ENCODE measurements at regions not wholly inside any gene's neighbourhood (a gene's known extent, or its start where the extent isn't known, plus 50 kb on each side); places are given as distances from the start of the nearest gene placed in this dataset.

- H3K4me3 ChIP-seq (ENCODE audit: low read depth, low read length), result no peak overlapping the region
- TF ChIP-seq CTCF (IDR thresholded peaks at IDR 0.05; ENCODE audit: low read depth, low read length, missing control alignments), result no peak
- DNase-seq (ENCODE audit: low read depth), result no peak
These were observed 660.3 kb upstream of the WWC1 start for GRCh38 chr5:167631191-167631590.

DNA sequence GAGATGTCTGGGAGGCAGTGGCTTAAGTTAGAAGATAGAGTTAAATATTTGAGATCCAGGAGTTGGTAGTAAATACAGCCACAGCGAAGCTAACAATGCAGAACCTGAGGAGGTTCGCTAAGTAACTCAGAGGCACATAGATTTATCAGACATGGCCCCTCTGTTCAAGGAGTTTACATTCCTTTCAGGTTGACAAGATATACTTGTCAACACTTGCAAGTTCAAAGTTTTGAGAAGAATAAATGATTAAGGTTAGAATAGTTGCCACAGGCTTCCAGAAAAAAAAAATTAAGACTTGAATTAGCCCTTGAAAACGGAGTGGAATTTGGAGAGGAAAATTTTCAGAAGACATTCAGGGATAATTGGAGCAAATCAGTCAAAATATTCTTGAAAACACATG, 658.3 kb upstream of the WWC1 start:
- TF ChIP-seq CTCF (IDR thresholded peaks at IDR 0.05; ENCODE audit: low read depth, low read length, missing control alignments), result no peak
- H3K4me3 ChIP-seq (ENCODE audit: low read depth, low read length), result no peak overlapping the region
- no peak for DNase-seq (ENCODE audit: low read depth)

GRCh38 chr5:167633931-167634341, 657.5 kb upstream of the WWC1 start:
- DNase-seq (ENCODE audit: low read depth), result no peak
- no peak overlapping the region for H3K4me3 ChIP-seq (ENCODE audit: low read depth, low read length)
- no peak for TF ChIP-seq CTCF (IDR thresholded peaks at IDR 0.05; ENCODE audit: low read depth, low read length, missing control alignments)

GRCh38 chr5:167634432-167634831, 657.0 kb upstream of the WWC1 start:
- DNase-seq (ENCODE audit: low read depth), result no peak
- no peak for TF ChIP-seq CTCF (IDR thresholded peaks at IDR 0.05; ENCODE audit: low read depth, low read length, missing control alignments)
- no peak overlapping the region for H3K4me3 ChIP-seq (ENCODE audit: low read depth, low read length)

GRCh38 chr5:167638816-167639215, 652.6 kb upstream of the WWC1 start:
- H3K4me3 ChIP-seq (ENCODE audit: low read depth, low read length), result no peak overlapping the region
- no peak for DNase-seq (ENCODE audit: low read depth)
- no peak for TF ChIP-seq CTCF (IDR thresholded peaks at IDR 0.05; ENCODE audit: low read depth, low read length, missing control alignments)

DNA sequence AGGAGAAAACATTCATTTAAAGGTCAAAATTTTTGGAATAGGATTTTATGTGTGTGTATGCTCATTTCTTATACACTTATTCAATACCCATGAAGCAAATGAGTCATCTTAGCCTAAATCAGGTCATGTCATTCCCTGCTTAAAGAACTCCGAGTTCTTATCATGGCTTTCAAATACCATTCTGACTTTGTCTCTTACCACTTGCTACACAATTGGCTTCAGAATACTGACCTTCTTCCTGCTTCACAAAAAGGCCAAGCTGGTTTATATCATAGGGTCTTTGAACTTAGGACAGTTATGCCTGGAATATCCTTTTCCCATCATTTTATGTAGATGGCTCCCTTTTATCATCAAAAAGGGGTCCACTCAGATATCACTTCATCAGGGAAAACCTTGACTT, 652.2 kb upstream of the WWC1 start:
- TF ChIP-seq CTCF (IDR thresholded peaks at IDR 0.05; ENCODE audit: low read depth, low read length, missing control alignments), result no peak
- no peak overlapping the region for H3K4me3 ChIP-seq (ENCODE audit: low read depth, low read length)
- no peak for DNase-seq (ENCODE audit: low read depth)

GRCh38 chr5:167639766-167640165, 651.7 kb upstream of the WWC1 start:
- DNase-seq (ENCODE audit: low read depth), result no peak
- no peak overlapping the region for H3K4me3 ChIP-seq (ENCODE audit: low read depth, low read length)
- no peak for TF ChIP-seq CTCF (IDR thresholded peaks at IDR 0.05; ENCODE audit: low read depth, low read length, missing control alignments)

All from GM12864 (cell line).